ENCODE measurements at regions not wholly inside any gene's neighbourhood (a gene's known extent, or its start where the extent isn't known, plus 50 kb on each side); places are given as distances from the start of the nearest gene placed in this dataset.

- DNase-seq (ENCODE audit: insufficient read length, low spot score) = no peak
- FAIRE-seq = no peak
Measured at GRCh38 chr4:167469436-167469835, 235.1 kb upstream of the SPOCK3 start.

GRCh38 chr4:167475951-167476350 is 241.7 kb upstream of the SPOCK3 start:
- FAIRE-seq (no peak), DNase-seq (ENCODE audit: insufficient read length, low spot score) (no peak)

- FAIRE-seq (no peak), DNase-seq (ENCODE audit: insufficient read length, low spot score) (no peak)
Measured at GRCh38 chr4:167492007-167492406, 257.7 kb upstream of the SPOCK3 start.

GRCh38 chr4:167509551-167509950 is 275.3 kb upstream of the SPOCK3 start:
- no peak for FAIRE-seq

GRCh38 chr4:167524091-167524490 is 289.8 kb upstream of the SPOCK3 start:
- FAIRE-seq (no peak), DNase-seq (ENCODE audit: insufficient read length, low spot score) (no peak)

More at GRCh38 chr4:167509551-167509950, 275.3 kb upstream of the SPOCK3 start:
- DNase-seq (ENCODE audit: insufficient read length, low spot score) = no peak

- FAIRE-seq = no peak
- DNase-seq (ENCODE audit: insufficient read length, low spot score) = no peak
Measured at GRCh38 chr4:167537761-167538160, 303.5 kb upstream of the SPOCK3 start.

GRCh38 chr4:167541286-167541685 is 307.0 kb upstream of the SPOCK3 start:
- DNase-seq (ENCODE audit: insufficient read length, low spot score) = no peak
- FAIRE-seq = no peak

GRCh38 chr4:167544391-167544790 is 310.1 kb upstream of the SPOCK3 start:
- DNase-seq (ENCODE audit: insufficient read length, low spot score) (no peak), FAIRE-seq (no peak)

GRCh38 chr4:167550021-167550420 is 315.7 kb upstream of the SPOCK3 start:
- no peak for DNase-seq (ENCODE audit: insufficient read length, low spot score)
- FAIRE-seq = no peak

- DNase-seq (ENCODE audit: insufficient read length, low spot score) = no peak
Measured at GRCh38 chr4:167555338-167556022, 321.2 kb upstream of the SPOCK3 start.

GRCh38 chr4:167578906-167579305 is 344.6 kb upstream of the SPOCK3 start:
- FAIRE-seq (no peak), DNase-seq (ENCODE audit: insufficient read length, low spot score) (no peak)

More at GRCh38 chr4:167555338-167556022, 321.2 kb upstream of the SPOCK3 start:
- no peak for FAIRE-seq

GRCh38 chr4:167581449-167581965 is 347.2 kb upstream of the SPOCK3 start:
- no peak for FAIRE-seq
- no peak for DNase-seq (ENCODE audit: insufficient read length, low spot score)

GRCh38 chr4:167587361-167587760 is 353.1 kb upstream of the SPOCK3 start:
- no peak for DNase-seq (ENCODE audit: insufficient read length, low spot score)
- FAIRE-seq = no peak

- peak; percentile 86 for FAIRE-seq
- DNase-seq (ENCODE audit: insufficient read length, low spot score) = no peak
Measured at GRCh38 chr4:167595898-167596297, 361.6 kb upstream of the SPOCK3 start.

GRCh38 chr4:167602157-167602556 is 367.9 kb upstream of the SPOCK3 start:
- no peak for FAIRE-seq
- no peak for DNase-seq (ENCODE audit: insufficient read length, low spot score)

- no peak for DNase-seq (ENCODE audit: insufficient read length, low spot score)
- FAIRE-seq = no peak
Measured at GRCh38 chr4:167606551-167606950, 372.3 kb upstream of the SPOCK3 start.

GRCh38 chr4:167613381-167613780 is 379.1 kb upstream of the SPOCK3 start:
- DNase-seq (ENCODE audit: insufficient read length, low spot score) = no peak
- peak; percentile 13 for FAIRE-seq

- FAIRE-seq = peak; percentile 76
- peak; percentile 9 for DNase-seq (ENCODE audit: insufficient read length, low spot score)
Measured at GRCh38 chr4:167614866-167615265, 380.6 kb upstream of the SPOCK3 start.

GRCh38 chr4:167616476-167616875 is 382.2 kb upstream of the SPOCK3 start:
- FAIRE-seq = no peak
- DNase-seq (ENCODE audit: insufficient read length, low spot score) = peak; percentile 5

GRCh38 chr4:167622481-167623240 is 388.4 kb upstream of the SPOCK3 start:
- peak; percentile 64 for DNase-seq (ENCODE audit: insufficient read length, low spot score)
- peak; percentile 42 for FAIRE-seq

- DNase-seq (ENCODE audit: insufficient read length, low spot score) = no peak
- no peak for FAIRE-seq
Measured at GRCh38 chr4:167623241-167623572, 388.9 kb upstream of the SPOCK3 start.

GRCh38 chr4:167629272-167629671 is 395.0 kb upstream of the SPOCK3 start:
- DNase-seq (ENCODE audit: insufficient read length, low spot score) (no peak), FAIRE-seq (no peak)
